Ovary (tissue), 3 donors: ENCODE measurements at regions not wholly inside any gene's neighbourhood (a gene's known extent, or its start where the extent isn't known, plus 50 kb on each side); places are given as distances from the start of the nearest gene placed in this dataset.

Experiments
- EP300 ChIP-seq: sonication (generic); formaldehyde crosslinking; IDR thresholded peaks from one replicate; pipeline ENCODE4 v1.6.1; 2017; ENCODE audit warnings: antibody characterized with exemption
- POLR2A ChIP-seq: fragments of 450-650 bp; IDR thresholded peaks from one replicate; pipeline ENCODE4 v1.6.1; 2017; ENCODE audit warnings: antibody characterized with exemption, mild to moderate bottlenecking, moderate library complexity
- TF ChIP-seq, protein P1 (sequence below), 3 donors: fragments of 450-650 bp in 2 of 3; fragments of 200-600 bp in 1 of 3; IDR thresholded peaks; one replicate each; pipeline versions ENCODE4 v1.5.1 to v1.8.0; 2016 to 2022; ENCODE audit warnings: antibody characterized with exemption in 3 of 3, mild to moderate bottlenecking in 1 of 3
- donor health status: DM: no; HTN: no; CAD: no.

DNA sequence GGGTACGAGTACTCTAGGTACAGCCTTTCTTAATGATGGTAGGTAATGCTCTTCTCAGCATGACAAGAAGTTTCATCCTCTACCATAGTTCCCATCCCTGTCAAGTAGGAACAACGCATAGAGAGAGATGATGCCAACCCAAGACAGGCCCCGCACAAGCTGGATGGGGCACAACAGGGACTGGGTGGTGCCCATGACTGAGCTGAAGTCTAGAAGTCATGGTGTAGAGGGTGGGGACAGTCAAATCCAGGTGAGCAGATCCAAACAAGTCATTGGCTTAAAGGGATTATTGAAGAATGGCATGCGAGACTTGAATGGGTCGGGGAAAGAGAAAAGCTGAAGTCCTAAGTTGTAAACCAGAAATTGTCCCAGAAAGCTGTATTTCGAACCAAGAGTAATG, 84.2 kb upstream of the MDM1 start:
- TF ChIP-seq POLR2A (no peak), EP300 (no peak)
- TF ChIP-seq, protein P1, sequence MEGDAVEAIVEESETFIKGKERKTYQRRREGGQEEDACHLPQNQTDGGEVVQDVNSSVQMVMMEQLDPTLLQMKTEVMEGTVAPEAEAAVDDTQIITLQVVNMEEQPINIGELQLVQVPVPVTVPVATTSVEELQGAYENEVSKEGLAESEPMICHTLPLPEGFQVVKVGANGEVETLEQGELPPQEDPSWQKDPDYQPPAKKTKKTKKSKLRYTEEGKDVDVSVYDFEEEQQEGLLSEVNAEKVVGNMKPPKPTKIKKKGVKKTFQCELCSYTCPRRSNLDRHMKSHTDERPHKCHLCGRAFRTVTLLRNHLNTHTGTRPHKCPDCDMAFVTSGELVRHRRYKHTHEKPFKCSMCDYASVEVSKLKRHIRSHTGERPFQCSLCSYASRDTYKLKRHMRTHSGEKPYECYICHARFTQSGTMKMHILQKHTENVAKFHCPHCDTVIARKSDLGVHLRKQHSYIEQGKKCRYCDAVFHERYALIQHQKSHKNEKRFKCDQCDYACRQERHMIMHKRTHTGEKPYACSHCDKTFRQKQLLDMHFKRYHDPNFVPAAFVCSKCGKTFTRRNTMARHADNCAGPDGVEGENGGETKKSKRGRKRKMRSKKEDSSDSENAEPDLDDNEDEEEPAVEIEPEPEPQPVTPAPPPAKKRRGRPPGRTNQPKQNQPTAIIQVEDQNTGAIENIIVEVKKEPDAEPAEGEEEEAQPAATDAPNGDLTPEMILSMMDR (IDR thresholded peaks at IDR 0.05) = no peak
